IMR-90 (cell line): ENCODE measurements at regions not wholly inside any gene's neighbourhood (a gene's known extent, or its start where the extent isn't known, plus 50 kb on each side); places are given as distances from the start of the nearest gene placed in this dataset.
"Not testable (repeated sequence)": the region's sequence is repeated elsewhere in the genome, so short reads cannot be mapped to it uniquely, and the experiment has no call there.

Experiments used
- ATAC-seq: fragments of 200-7000 bp; cut with Tn5 transposase; 2 replicates; pipeline ENCODE4 v1.9.1; 2020; ENCODE audit warnings: low read depth, mild to moderate bottlenecking, moderate library complexity
- BruUV-seq: library from RNA; stranded (reverse); fragments of 400-500 nt; replicated peaks from 2 replicates; lab custom pipeline; 2021; lab: Mats Ljungman, UMichigan
- CTCF ChIA-PET: fragments of 300-600 bp; formaldehyde crosslinking; extraction: SDS; loops from one replicate; lab custom pipeline; 2021; ENCODE audit warnings: antibody characterized with exemption; lab: Yijun Ruan, JAX
- POLR2A ChIA-PET: fragments of 300-600 bp; sonication (Branson Sonifier 250); formaldehyde crosslinking; loops from one replicate; lab custom pipeline; 2022; ENCODE audit warnings: antibody characterized with exemption; ENCODE audit not compliant: unreplicated experiment; lab: Charles Lee
- DNase-seq: peaks from one replicate; pipeline ENCODE4 v3.0.0; 2013
- H2AFZ ChIP-seq: replicated peaks from 2 replicates; pipeline ENCODE3; 2013; ENCODE audit warnings: low read length, mild to moderate bottlenecking; ENCODE audit not compliant: poor library complexity
- H2AK5ac ChIP-seq: 2 replicates; pipeline ENCODE4 v1.6.1; 2013; ENCODE audit warnings: low read depth, low read length, inconsistent platforms
- H2AK9ac ChIP-seq: replicated peaks from 2 replicates; pipeline ENCODE3; 2013; ENCODE audit warnings: mild to moderate bottlenecking, low read depth, low read length, moderate library complexity; ENCODE audit not compliant: poor library complexity
- H2BK120ac ChIP-seq: 2 replicates; pipeline ENCODE4 v1.6.1; 2013; ENCODE audit warnings: low read depth, low read length, inconsistent platforms
- H2BK15ac ChIP-seq: 3 replicates; pipeline ENCODE4 v1.6.1; 2013; ENCODE audit warnings: low read depth, low read length, inconsistent platforms
- H2BK20ac ChIP-seq: 2 replicates; pipeline ENCODE4 v1.6.1; 2013; ENCODE audit warnings: low read depth, mild to moderate bottlenecking, inconsistent platforms, low read length, moderate library complexity
- H2BK5ac ChIP-seq: 2 replicates; pipeline ENCODE4 v1.6.1; 2013; ENCODE audit warnings: mild to moderate bottlenecking, low read depth, low read length, inconsistent platforms; ENCODE audit not compliant: poor library complexity, severe bottlenecking
- H3K14ac ChIP-seq: replicated peaks from 2 replicates; pipeline ENCODE4 v1.6.1; 2013; ENCODE audit warnings: low read depth, low read length, inconsistent platforms
- H3K18ac ChIP-seq: 2 replicates; pipeline ENCODE4 v1.6.1; 2013; ENCODE audit warnings: low read depth, low read length, control low read depth
- H3K23ac ChIP-seq: 2 replicates; pipeline ENCODE4 v1.6.1; 2013; ENCODE audit warnings: low read depth, low read length, inconsistent platforms
- H3K27ac ChIP-seq: 2 replicates; pipeline ENCODE4 v1.5.1; 2013; ENCODE audit warnings: mild to moderate bottlenecking, control low read depth, low read length; ENCODE audit not compliant: insufficient read depth
- H3K27me3 ChIP-seq: 2 replicates; pipeline ENCODE4 v1.6.1; 2013; ENCODE audit warnings: low read length; ENCODE audit not compliant: control insufficient read depth, insufficient read depth
- H3K36me3 ChIP-seq: 2 replicates; pipeline ENCODE4 v1.6.1; 2013; ENCODE audit warnings: low read length, mixed read lengths; ENCODE audit not compliant: control insufficient read depth, insufficient read depth
- H3K4ac ChIP-seq: 2 replicates; pipeline ENCODE4 v1.6.1; 2013; ENCODE audit warnings: low read depth, low read length, inconsistent platforms
- H3K4me1 ChIP-seq: 2 replicates; pipeline ENCODE4 v1.6.1; 2013; ENCODE audit warnings: low read length, mixed read lengths; ENCODE audit not compliant: control insufficient read depth, insufficient read depth
- H3K4me2 ChIP-seq: 2 replicates; pipeline ENCODE4 v1.6.1; 2013; ENCODE audit warnings: low read depth, mild to moderate bottlenecking, control low read depth, low read length, moderate library complexity
- H3K4me3 ChIP-seq: 2 replicates; pipeline ENCODE4 v1.5.1; 2013; ENCODE audit warnings: low read depth, mild to moderate bottlenecking, control low read depth, low read length, moderate library complexity; ENCODE audit not compliant: insufficient read depth
- H3K56ac ChIP-seq: 2 replicates; pipeline ENCODE4 v1.6.1; 2013; ENCODE audit warnings: low read length, inconsistent platforms; ENCODE audit not compliant: insufficient read depth; ENCODE audit errors: extremely low read depth
- H3K79me1 ChIP-seq, 2 experiments: 2 replicates each; pipeline ENCODE4 v1.6.1; 2013; ENCODE audit warnings: low read length in 2 of 2, inconsistent platforms in 1 of 2, low read depth in 1 of 2
- H3K9ac ChIP-seq: 2 replicates; pipeline ENCODE4 v1.6.1; 2013; ENCODE audit warnings: low read depth, low read length, control low read depth
- H3K9me1 ChIP-seq: 2 replicates; pipeline ENCODE4 v1.6.1; 2013; ENCODE audit warnings: low read length, inconsistent platforms; ENCODE audit not compliant: insufficient read depth
- H3K9me3 ChIP-seq: 2 replicates; pipeline ENCODE4 v1.6.1; 2013; ENCODE audit warnings: low read length; ENCODE audit not compliant: control insufficient read depth, insufficient read depth
- H4K20me1 ChIP-seq: 2 replicates; pipeline ENCODE4 v1.6.1; 2013; ENCODE audit warnings: low read length, inconsistent platforms; ENCODE audit not compliant: insufficient read depth
- H4K5ac ChIP-seq: 2 replicates; pipeline ENCODE4 v1.6.1; 2013; ENCODE audit warnings: mild to moderate bottlenecking, low read depth, low read length, control low read depth
- H4K8ac ChIP-seq, 2 experiments: 2 replicates each; pipeline ENCODE4 v1.6.1; 2013; ENCODE audit warnings: low read depth in 2 of 2, low read length in 2 of 2, control low read depth in 1 of 2, inconsistent platforms in 1 of 2
- H4K91ac ChIP-seq: 2 replicates; pipeline ENCODE4 v1.6.1; 2013; ENCODE audit warnings: low read depth, low read length, inconsistent platforms; ENCODE audit not compliant: insufficient read depth
- whole genome bisulfite sequencing, 2 experiments: methylation state at CpG; one replicate each; pipeline versions ENCODE4 v1.1.5 to v1.1.7; 2013; ENCODE audit warnings: missing lambda C conversion rate in 2 of 2; ENCODE audit not compliant: insufficient read length in 1 of 2; ENCODE audit errors: extremely low coverage in 2 of 2; 5-methylcytosine and 5-hydroxymethylcytosine counted together
- dilution Hi-C: fragments of 300-500 bp; cut with HindIII; formaldehyde crosslinking; loops from one replicate; pipeline ENCODE4 v1.14.3; 2018; ENCODE audit warnings: low sequenced_read_pairs; ENCODE audit not compliant: unreplicated experiment
- in situ Hi-C: fragments of 300-500 bp; cut with MboI; formaldehyde crosslinking; loops from 3 replicates; pipeline ENCODE4 v1.14.3; 2019; ENCODE audit warnings: low sequenced_read_pairs, inconsistent platforms, mixed read lengths
- intact Hi-C: fragments of 100-400 bp; cut with micrococcal nuclease; formaldehyde crosslinking; loops from 2 replicates; pipeline ENCODE4 v1.10.0; 2022

GRCh38 chr1:192895487-192895886, 86.6 kb downstream of the RGS2 start:
- H3K79me1 ChIP-seq, ATAC-seq, H4K5ac ChIP-seq, H2AK9ac ChIP-seq, H2BK5ac ChIP-seq, H3K9me1 ChIP-seq, H2AFZ ChIP-seq, DNase-seq, H3K9ac ChIP-seq, H2AK5ac ChIP-seq, H4K91ac ChIP-seq, POLR2A ChIA-PET, H3K4me1 ChIP-seq, intact Hi-C loops, in situ Hi-C loops, H4K20me1 ChIP-seq, H2BK20ac ChIP-seq, H3K36me3 ChIP-seq, H3K4me3 ChIP-seq, H4K8ac ChIP-seq, H3K9me3 ChIP-seq, H3K4ac ChIP-seq, H3K18ac ChIP-seq, H3K14ac ChIP-seq, H2BK120ac ChIP-seq, CTCF ChIA-PET, BruUV-seq, dilution Hi-C loops, H2BK15ac ChIP-seq, H3K27ac ChIP-seq, H3K23ac ChIP-seq, H3K4me2 ChIP-seq, H3K27me3 ChIP-seq, H3K56ac ChIP-seq: not testable (repeated sequence)
- 83% methylated on average over 1 of the region's 10 CpGs; no CpG with 5 or more reads in 1 of the 2 experiments for WGBS, 2 experiments
